ENCODE measurements at regions not wholly inside any gene's neighbourhood (a gene's known extent, or its start where the extent isn't known, plus 50 kb on each side); places are given as distances from the start of the nearest gene placed in this dataset.
"Not testable (repeated sequence)": the region's sequence is repeated elsewhere in the genome, so short reads cannot be mapped to it uniquely, and the experiment has no call there.

DNA sequence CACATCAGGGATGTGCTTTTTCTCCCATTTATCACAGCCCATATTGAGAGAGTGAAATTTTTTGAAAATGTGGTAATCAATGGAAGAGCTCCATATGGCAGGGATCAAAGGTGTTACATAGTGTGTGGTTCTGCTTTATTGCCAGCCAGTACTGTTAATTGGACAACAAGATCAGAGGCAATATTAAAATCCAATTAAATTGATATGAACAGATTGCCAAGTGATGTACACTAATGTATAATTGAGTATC, 338.9 kb downstream of the BCL11A start:
- Mint-ChIP-seq H3K4me3 (ENCODE audit: unreplicated experiment) (no peak overlapping the region), H3K27ac (ENCODE audit: unreplicated experiment) (no peak overlapping the region), H3K36me3 (ENCODE audit: low read depth, unreplicated experiment) (no peaks in the 10 kb centered on the region), H3K27me3 (ENCODE audit: unreplicated experiment) (no peaks in the 10 kb centered on the region), H3K9me3 (ENCODE audit: unreplicated experiment) (no peaks in the 10 kb centered on the region), H3K4me1 (ENCODE audit: unreplicated experiment) (peaks cover 27% of the 10 kb centered on the region)
- no peak for DNase-seq (ENCODE audit: low spot score)
- TF ChIP-seq, protein P1, sequence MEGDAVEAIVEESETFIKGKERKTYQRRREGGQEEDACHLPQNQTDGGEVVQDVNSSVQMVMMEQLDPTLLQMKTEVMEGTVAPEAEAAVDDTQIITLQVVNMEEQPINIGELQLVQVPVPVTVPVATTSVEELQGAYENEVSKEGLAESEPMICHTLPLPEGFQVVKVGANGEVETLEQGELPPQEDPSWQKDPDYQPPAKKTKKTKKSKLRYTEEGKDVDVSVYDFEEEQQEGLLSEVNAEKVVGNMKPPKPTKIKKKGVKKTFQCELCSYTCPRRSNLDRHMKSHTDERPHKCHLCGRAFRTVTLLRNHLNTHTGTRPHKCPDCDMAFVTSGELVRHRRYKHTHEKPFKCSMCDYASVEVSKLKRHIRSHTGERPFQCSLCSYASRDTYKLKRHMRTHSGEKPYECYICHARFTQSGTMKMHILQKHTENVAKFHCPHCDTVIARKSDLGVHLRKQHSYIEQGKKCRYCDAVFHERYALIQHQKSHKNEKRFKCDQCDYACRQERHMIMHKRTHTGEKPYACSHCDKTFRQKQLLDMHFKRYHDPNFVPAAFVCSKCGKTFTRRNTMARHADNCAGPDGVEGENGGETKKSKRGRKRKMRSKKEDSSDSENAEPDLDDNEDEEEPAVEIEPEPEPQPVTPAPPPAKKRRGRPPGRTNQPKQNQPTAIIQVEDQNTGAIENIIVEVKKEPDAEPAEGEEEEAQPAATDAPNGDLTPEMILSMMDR (IDR thresholded peaks at IDR 0.05; ENCODE audit: unreplicated experiment): no peak

DNA sequence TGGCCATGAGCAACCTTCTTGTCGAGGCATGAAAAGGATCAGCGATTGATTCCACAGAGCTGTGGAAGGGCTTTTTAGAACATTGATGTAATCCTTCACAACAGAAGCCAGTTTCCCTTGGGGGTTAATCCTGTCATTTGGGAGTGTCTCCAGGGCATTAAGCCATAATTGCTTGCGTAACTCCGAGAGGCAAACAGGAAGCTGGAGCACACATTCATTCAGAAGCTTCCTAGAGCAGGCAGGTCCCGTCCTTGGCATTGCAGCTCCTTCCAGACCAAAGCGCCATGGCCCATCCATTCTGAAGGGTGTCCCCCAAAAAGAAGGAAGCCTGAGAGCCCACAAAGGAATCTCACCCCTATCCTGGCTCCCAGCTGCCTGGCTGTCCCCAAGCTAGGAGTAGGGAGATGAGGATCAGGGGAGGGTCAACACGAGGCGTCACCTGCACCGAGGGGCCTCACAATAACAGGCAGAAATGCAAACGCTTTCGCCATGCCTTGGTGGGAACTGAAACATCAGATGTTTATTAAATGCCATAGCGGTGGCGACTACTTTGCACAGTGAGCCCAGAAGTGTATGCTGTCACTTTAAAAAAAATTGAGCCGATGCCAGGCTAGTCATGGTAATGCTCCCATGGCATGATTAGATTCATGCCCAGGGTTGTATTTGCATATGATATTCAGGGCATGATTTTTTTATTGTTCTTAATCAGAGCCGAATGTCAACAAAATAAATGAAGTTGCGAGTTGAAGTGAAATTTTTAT, 339.4 kb downstream of the BCL11A start:
- no peaks in the 10 kb centered on the region for H3K36me3 Mint-ChIP-seq (ENCODE audit: low read depth, unreplicated experiment)

GRCh38 chr2:60212181-60212945, 341.1 kb downstream of the BCL11A start:
- peaks cover 39% of the 10 kb centered on the region for H3K4me1 Mint-ChIP-seq (ENCODE audit: unreplicated experiment)
- no peak for DNase-seq (ENCODE audit: low spot score)
- TF ChIP-seq, protein P1 (IDR thresholded peaks at IDR 0.05; ENCODE audit: unreplicated experiment): no peak
- H3K36me3 Mint-ChIP-seq (ENCODE audit: low read depth, unreplicated experiment): no peaks in the 10 kb centered on the region
- H3K9me3 Mint-ChIP-seq (ENCODE audit: unreplicated experiment): no peaks in the 10 kb centered on the region
- no peak overlapping the region for H3K27ac Mint-ChIP-seq (ENCODE audit: unreplicated experiment)
- H3K4me3 Mint-ChIP-seq (ENCODE audit: unreplicated experiment): no peak overlapping the region
- no peaks in the 10 kb centered on the region for H3K27me3 Mint-ChIP-seq (ENCODE audit: unreplicated experiment)

More for the DNA sequence above, 339.4 kb downstream of the BCL11A start:
- no peak for DNase-seq (ENCODE audit: low spot score)
- H3K27me3 Mint-ChIP-seq (ENCODE audit: unreplicated experiment): no peaks in the 10 kb centered on the region
- H3K4me1 Mint-ChIP-seq (ENCODE audit: unreplicated experiment): peaks cover 28% of the 10 kb centered on the region
- TF ChIP-seq, protein P1 (IDR thresholded peaks at IDR 0.05; ENCODE audit: unreplicated experiment): no peak
- no peaks in the 10 kb centered on the region for H3K9me3 Mint-ChIP-seq (ENCODE audit: unreplicated experiment)
- no peak overlapping the region for H3K27ac Mint-ChIP-seq (ENCODE audit: unreplicated experiment)
- H3K4me3 Mint-ChIP-seq (ENCODE audit: unreplicated experiment): no peak overlapping the region

GRCh38 chr2:60189006-60189405, 364.4 kb downstream of the BCL11A start:
- not testable (repeated sequence) for H3K27me3 Mint-ChIP-seq (ENCODE audit: unreplicated experiment); H3K4me3 Mint-ChIP-seq (ENCODE audit: unreplicated experiment); H3K4me1 Mint-ChIP-seq (ENCODE audit: unreplicated experiment); H3K27ac Mint-ChIP-seq (ENCODE audit: unreplicated experiment); H3K9me3 Mint-ChIP-seq (ENCODE audit: unreplicated experiment); DNase-seq (ENCODE audit: low spot score); H3K36me3 Mint-ChIP-seq (ENCODE audit: low read depth, unreplicated experiment)

DNA sequence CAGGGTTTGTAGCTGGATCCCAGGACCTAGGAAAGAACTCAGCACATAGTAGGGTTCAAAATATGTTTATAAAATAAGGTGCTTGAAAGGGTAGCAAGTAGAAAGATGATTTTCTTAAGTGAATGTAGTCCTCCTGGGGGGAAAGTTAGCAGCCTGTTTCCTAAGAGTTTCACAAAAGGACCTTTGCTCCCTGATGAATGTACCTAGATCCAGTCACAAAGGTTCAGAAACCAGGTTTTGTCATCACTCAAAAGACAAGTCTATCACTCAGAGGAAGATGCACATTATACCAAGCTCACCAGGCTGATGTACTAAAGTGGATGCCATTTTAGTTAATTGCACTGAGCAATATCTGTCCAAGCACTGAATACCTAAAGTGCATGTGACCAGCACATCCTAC, 378.2 kb downstream of the BCL11A start:
- Mint-ChIP-seq H3K27ac (ENCODE audit: unreplicated experiment) (no peak overlapping the region), H3K4me3 (ENCODE audit: unreplicated experiment) (no peak overlapping the region), H3K4me1 (ENCODE audit: unreplicated experiment) (no peaks in the 10 kb centered on the region), H3K27me3 (ENCODE audit: unreplicated experiment) (peaks cover 2% of the 10 kb centered on the region), H3K36me3 (ENCODE audit: low read depth, unreplicated experiment) (no peaks in the 10 kb centered on the region), H3K9me3 (ENCODE audit: unreplicated experiment) (no peaks in the 10 kb centered on the region)
- TF ChIP-seq, protein P1 (IDR thresholded peaks at IDR 0.05; ENCODE audit: unreplicated experiment): no peak
- no peak for DNase-seq (ENCODE audit: low spot score)
